ENCODE measurements at regions not wholly inside any gene's neighbourhood (a gene's known extent, or its start where the extent isn't known, plus 50 kb on each side); places are given as distances from the start of the nearest gene placed in this dataset.

GRCh38 chr5:12652201-12652600 is 748.0 kb upstream of the CTNND2 start:
- no peak for TF ChIP-seq CTCF (IDR thresholded peaks at IDR 0.05; ENCODE audit: low read depth, low read length)

GRCh38 chr5:12648558-12648957 is 744.3 kb upstream of the CTNND2 start:
- no peak for TF ChIP-seq CTCF (IDR thresholded peaks at IDR 0.05; ENCODE audit: low read depth, low read length)
- no peak overlapping the region for H3K4me3 ChIP-seq (ENCODE audit: low read depth, low read length)

More at GRCh38 chr5:12652201-12652600, 748.0 kb upstream of the CTNND2 start:
- H3K4me3 ChIP-seq (ENCODE audit: low read depth, low read length): no peak overlapping the region

GRCh38 chr5:12647613-12648012 is 743.4 kb upstream of the CTNND2 start:
- TF ChIP-seq CTCF (IDR thresholded peaks at IDR 0.05; ENCODE audit: low read depth, low read length): no peak
- H3K4me3 ChIP-seq (ENCODE audit: low read depth, low read length): no peak overlapping the region

- TF ChIP-seq CTCF (IDR thresholded peaks at IDR 0.05; ENCODE audit: low read depth, low read length): no peak
- H3K4me3 ChIP-seq (ENCODE audit: low read depth, low read length): no peak overlapping the region
These were observed 741.3 kb upstream of the CTNND2 start for GRCh38 chr5:12645582-12645981.

GRCh38 chr5:12636209-12636608 is 732.0 kb upstream of the CTNND2 start:
- TF ChIP-seq CTCF (IDR thresholded peaks at IDR 0.05; ENCODE audit: low read depth, low read length): no peak

GRCh38 chr5:12626556-12626955 is 722.3 kb upstream of the CTNND2 start:
- TF ChIP-seq CTCF (IDR thresholded peaks at IDR 0.05; ENCODE audit: low read depth, low read length): no peak
- no peak overlapping the region for H3K4me3 ChIP-seq (ENCODE audit: low read depth, low read length)

More at GRCh38 chr5:12636209-12636608, 732.0 kb upstream of the CTNND2 start:
- no peak overlapping the region for H3K4me3 ChIP-seq (ENCODE audit: low read depth, low read length)

GRCh38 chr5:12625667-12626263 is 721.5 kb upstream of the CTNND2 start:
- H3K4me3 ChIP-seq (ENCODE audit: low read depth, low read length): no peak overlapping the region
- no peak for TF ChIP-seq CTCF (IDR thresholded peaks at IDR 0.05; ENCODE audit: low read depth, low read length)
